Testis (tissue), 2 donors: ENCODE measurements at regions not wholly inside any gene's neighbourhood (a gene's known extent, or its start where the extent isn't known, plus 50 kb on each side); places are given as distances from the start of the nearest gene placed in this dataset.

Experiments used
- DNase-seq: peaks from one replicate; pipeline ENCODE4 v3.0.0-alpha.2; 2019
- H3K27ac ChIP-seq, 2 donors: fragments of 200-600 bp; sonication (generic); one replicate each; pipeline ENCODE4 v1.5.1; 2019
- H3K27me3 ChIP-seq: fragments of 200-600 bp; sonication (generic); one replicate; pipeline ENCODE4 v1.5.1; 2019
- H3K36me3 ChIP-seq: fragments of 200-600 bp; sonication (generic); one replicate; pipeline ENCODE4 v1.5.1; 2017; ENCODE audit warnings: low read depth; ENCODE audit errors: missing control alignments
- H3K4me1 ChIP-seq: fragments of 200-600 bp; sonication (generic); one replicate; pipeline ENCODE4 v1.5.1; 2019
- H3K4me3 ChIP-seq, 2 donors: fragments of 200-600 bp; sonication (generic); one replicate each; pipeline ENCODE4 v1.5.1; 2017 to 2019
- H3K9me3 ChIP-seq: fragments of 200-600 bp; sonication (generic); one replicate; pipeline ENCODE4 v1.5.1; 2017
- POLR2A ChIP-seq: fragments of 450-650 bp; IDR thresholded peaks from one replicate; pipeline ENCODE4 v1.6.1; 2017; ENCODE audit warnings: antibody characterized with exemption, mild to moderate bottlenecking, moderate library complexity
- WGBS, 2 donors: methylation state at CpG; one replicate each; pipeline ENCODE4 v1.1.5; 2018; 5-methylcytosine and 5-hydroxymethylcytosine counted together
- intact Hi-C: fragments of 100-400 bp; cut with DNase I; formaldehyde crosslinking; loops from one replicate; pipeline ENCODE4 v1.15.1; 2023; ENCODE audit warnings: low total_unique reads
- TF ChIP-seq, protein P1 (sequence below), 3 experiments: fragments of 450-650 bp in 2 of 3; fragments of 200-600 bp in 1 of 3; sonication (generic) in 1 of 3; IDR thresholded peaks; one replicate each; pipeline ENCODE4 v1.5.1; 2016 to 2019; ENCODE audit warnings: antibody characterized with exemption in 3 of 3, mild to moderate bottlenecking in 2 of 3, moderate library complexity in 1 of 3

DNA sequence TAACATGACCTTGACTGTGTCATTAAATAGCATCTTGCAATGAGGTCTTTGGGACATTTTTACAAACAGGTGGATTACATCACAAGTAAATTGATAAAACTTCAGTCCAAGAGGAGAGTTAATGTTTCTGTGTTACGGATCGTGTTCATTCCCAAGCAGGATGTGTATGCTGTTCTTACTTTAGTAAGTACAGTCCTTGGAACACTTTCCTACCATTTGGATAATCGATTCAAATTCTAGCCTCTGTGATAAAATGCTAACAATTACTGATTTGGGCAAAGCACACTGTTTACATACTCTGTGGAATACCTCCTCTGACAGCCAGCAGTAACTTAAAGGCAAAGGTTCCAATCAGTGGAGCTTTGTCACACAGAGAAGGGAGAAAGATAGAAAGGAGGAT lies 351.7 kb downstream of the FAT3 start:
- DNase-seq, result no peak
- Histone ChIP-seq H3K4me1 (no peaks in the 10 kb centered on the region), H3K27me3 (no peaks in the 10 kb centered on the region), H3K36me3 (no peaks in the 10 kb centered on the region), H3K4me3 (no peak overlapping the region), H3K9me3 (no peaks in the 10 kb centered on the region), H3K27ac (no peak overlapping the region)
- TF ChIP-seq, protein P1, sequence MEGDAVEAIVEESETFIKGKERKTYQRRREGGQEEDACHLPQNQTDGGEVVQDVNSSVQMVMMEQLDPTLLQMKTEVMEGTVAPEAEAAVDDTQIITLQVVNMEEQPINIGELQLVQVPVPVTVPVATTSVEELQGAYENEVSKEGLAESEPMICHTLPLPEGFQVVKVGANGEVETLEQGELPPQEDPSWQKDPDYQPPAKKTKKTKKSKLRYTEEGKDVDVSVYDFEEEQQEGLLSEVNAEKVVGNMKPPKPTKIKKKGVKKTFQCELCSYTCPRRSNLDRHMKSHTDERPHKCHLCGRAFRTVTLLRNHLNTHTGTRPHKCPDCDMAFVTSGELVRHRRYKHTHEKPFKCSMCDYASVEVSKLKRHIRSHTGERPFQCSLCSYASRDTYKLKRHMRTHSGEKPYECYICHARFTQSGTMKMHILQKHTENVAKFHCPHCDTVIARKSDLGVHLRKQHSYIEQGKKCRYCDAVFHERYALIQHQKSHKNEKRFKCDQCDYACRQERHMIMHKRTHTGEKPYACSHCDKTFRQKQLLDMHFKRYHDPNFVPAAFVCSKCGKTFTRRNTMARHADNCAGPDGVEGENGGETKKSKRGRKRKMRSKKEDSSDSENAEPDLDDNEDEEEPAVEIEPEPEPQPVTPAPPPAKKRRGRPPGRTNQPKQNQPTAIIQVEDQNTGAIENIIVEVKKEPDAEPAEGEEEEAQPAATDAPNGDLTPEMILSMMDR (IDR thresholded peaks at IDR 0.05), result no peak
- no peak for TF ChIP-seq POLR2A
- WGBS, 2 donors, result 71 to 72% methylated on average over 3 of the region's 3 CpGs
- intact Hi-C loops, result no loop called here

DNA sequence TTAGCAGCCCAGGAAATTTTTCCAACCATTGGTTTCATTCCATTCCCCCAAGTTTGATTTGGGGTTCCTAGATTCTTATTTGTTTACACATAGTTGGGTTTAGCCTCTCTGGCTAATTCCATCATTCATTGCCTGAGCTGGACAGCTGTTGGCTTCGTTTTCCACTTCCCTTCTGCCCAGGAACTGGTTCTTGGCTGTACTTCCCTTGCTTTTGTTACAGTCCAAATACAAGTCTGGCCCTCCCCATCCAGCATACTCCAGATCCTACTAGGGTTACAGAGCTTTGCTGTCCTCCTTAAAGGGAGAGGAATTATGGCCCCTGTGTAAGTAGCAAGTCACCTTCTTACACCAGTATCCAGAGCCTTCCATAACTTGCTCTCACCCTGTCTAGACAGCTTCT lies 356.3 kb downstream of the FAT3 start:
- intact Hi-C loops, result no loop called here
- 54 to 67% methylated on average over 1 of the region's 1 CpG for WGBS, 2 donors
- Histone ChIP-seq H3K27me3 (no peaks in the 10 kb centered on the region), H3K36me3 (no peaks in the 10 kb centered on the region), H3K27ac (no peak overlapping the region), H3K4me3 (no peak overlapping the region), H3K9me3 (no peaks in the 10 kb centered on the region), H3K4me1 (no peaks in the 10 kb centered on the region)
- TF ChIP-seq, protein P1 (IDR thresholded peaks at IDR 0.05), result no peak
- no peak for DNase-seq

DNA sequence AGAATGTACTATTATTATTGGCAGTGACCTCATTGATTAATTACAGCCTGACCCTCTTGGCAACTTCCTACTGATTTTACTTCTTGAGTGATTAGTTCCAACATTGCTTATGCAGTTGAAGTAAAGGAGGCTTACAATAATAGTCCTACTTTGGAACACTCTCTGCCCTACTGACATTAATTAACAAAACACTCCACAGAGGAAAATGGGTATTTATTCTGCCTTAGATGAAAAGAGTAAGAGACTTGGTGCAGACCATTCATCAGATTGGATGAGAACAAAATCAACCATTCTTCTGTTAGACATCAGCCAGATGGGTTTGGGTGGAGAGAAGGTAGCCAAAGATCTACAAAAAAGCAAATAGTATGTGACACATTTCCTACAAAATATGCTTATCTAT lies 363.8 kb downstream of the FAT3 start:
- no peaks in the 10 kb centered on the region for H3K36me3 ChIP-seq
- H3K27ac ChIP-seq, result no peak overlapping the region
- intact Hi-C loops, result no loop called here

DNA sequence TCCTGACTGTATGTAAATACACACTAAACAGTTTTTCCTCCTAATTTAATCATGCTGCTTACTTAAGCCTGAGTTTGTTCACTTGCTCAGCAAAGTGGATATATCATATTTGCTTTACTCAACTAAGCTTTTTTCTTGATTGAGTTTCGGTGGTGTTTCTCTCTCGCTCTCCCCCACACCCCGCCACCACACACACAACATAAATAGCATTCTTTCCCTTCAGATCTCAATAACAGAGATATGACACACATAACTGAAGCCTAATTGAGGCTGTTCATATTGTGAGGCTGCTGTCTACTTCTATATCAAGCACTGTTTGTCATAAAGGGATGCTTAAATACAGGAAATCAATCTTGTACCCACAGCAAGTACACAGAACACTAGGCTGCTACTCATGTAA lies 364.9 kb downstream of the FAT3 start:
- 77 to 79% methylated on average over 3 of the region's 3 CpGs for WGBS, 2 donors
- Histone ChIP-seq H3K4me1 (no peaks in the 10 kb centered on the region), H3K4me3 (no peak overlapping the region), H3K27ac (no peak overlapping the region), H3K36me3 (no peaks in the 10 kb centered on the region), H3K27me3 (no peaks in the 10 kb centered on the region), H3K9me3 (no peaks in the 10 kb centered on the region)
- intact Hi-C loops, result no loop called here
- no peak for DNase-seq
- no peak for TF ChIP-seq POLR2A
- TF ChIP-seq, protein P1 (IDR thresholded peaks at IDR 0.05), result no peak

More for the DNA sequence above, 363.8 kb downstream of the FAT3 start:
- no peaks in the 10 kb centered on the region for H3K9me3 ChIP-seq
- no peak for DNase-seq
- no peak overlapping the region for H3K4me3 ChIP-seq
- no peaks in the 10 kb centered on the region for H3K4me1 ChIP-seq
- TF ChIP-seq POLR2A, result no peak
- TF ChIP-seq, protein P1 (IDR thresholded peaks at IDR 0.05), result no peak
- H3K27me3 ChIP-seq, result no peaks in the 10 kb centered on the region

DNA sequence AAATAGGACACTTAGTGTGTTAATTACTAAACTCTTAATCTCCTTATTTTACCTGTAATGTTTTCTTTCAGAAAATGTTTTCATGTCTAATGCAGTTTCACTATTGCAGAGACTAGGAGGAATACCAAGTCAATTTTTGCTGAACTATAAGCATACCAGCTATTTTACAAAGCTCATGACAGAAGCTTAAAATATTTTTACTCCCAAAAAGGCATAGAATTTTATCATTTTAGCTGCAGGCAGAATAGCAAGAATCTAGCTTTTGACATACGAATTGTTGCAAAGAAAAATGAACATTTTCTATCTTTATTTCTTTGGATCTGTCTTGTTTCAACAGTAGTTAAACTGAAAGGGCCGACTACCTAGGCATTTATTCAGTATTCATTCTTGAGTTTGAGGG lies 366.9 kb downstream of the FAT3 start:
- no peak overlapping the region for H3K4me3 ChIP-seq
- WGBS, 2 donors, result 85 to 92% methylated on average over 2 of the region's 2 CpGs
- no peaks in the 10 kb centered on the region for H3K36me3 ChIP-seq
- H3K4me1 ChIP-seq, result no peaks in the 10 kb centered on the region
- TF ChIP-seq, protein P1 (IDR thresholded peaks at IDR 0.05), result no peak
- TF ChIP-seq POLR2A, result no peak
- no peak for DNase-seq
- no peaks in the 10 kb centered on the region for H3K27me3 ChIP-seq
- intact Hi-C loops, result no loop called here
- H3K27ac ChIP-seq, result no peak overlapping the region
- H3K9me3 ChIP-seq, result no peaks in the 10 kb centered on the region
